ENCODE measurements at regions not wholly inside any gene's neighbourhood (a gene's known extent, or its start where the extent isn't known, plus 50 kb on each side); places are given as distances from the start of the nearest gene placed in this dataset.

GRCh38 chr11:111086058-111086457 is 159.5 kb upstream of the POU2AF2 start (continued):
- no peak for TF ChIP-seq CHD2 (IDR thresholded peaks at IDR 0.05; ENCODE audit: borderline replicate concordance, low read depth, low read length)

GRCh38 chr11:111082664-111083063 is 162.9 kb upstream of the POU2AF2 start:
- BruUV-seq (replicated peaks): no TSS peak
- H3K4me2 ChIP-seq (ENCODE audit: control insufficient read depth, insufficient read depth): no peak overlapping the region
- intact Hi-C loops (cut with micrococcal nuclease; ENCODE audit: unreplicated experiment): no loop called here
- H3K79me2 ChIP-seq (ENCODE audit: control insufficient read depth, insufficient read depth, low read length): no peaks in the 10 kb centered on the region
- ChIA-PET POLR2A (no interaction called here), RAD21 (ENCODE audit: unreplicated experiment) (no interaction called here), SMC1A (ENCODE audit: uncharacterized antibody, unreplicated experiment) (no interaction called here), CTCF (no interaction called here)
- H3K27me3 ChIP-seq (replicated peaks in 1 of 2; ENCODE audit: control insufficient read depth in 2 of 2, insufficient read depth in 2 of 2, low read length in 1 of 2): no peaks in the 10 kb centered on the region
- 17% methylated on average over 5 of the region's 5 CpGs for WGBS (ENCODE audit: insufficient coverage, insufficient replicate concordance, low lambda C conversion rate, missing lambda C conversion rate)
- in situ Hi-C loops (cut with MboI): no loop called here
- TF ChIP-seq MTA3 (IDR thresholded peaks at IDR 0.05; ENCODE audit: borderline replicate concordance, low read length): no peak
- TF ChIP-seq TCF12 (IDR thresholded peaks at IDR 0.05; ENCODE audit: low read depth, low read length): no peak
- TF ChIP-seq NFIC (IDR thresholded peaks at IDR 0.05; ENCODE audit: low read depth, low read length): no peak
- TF ChIP-seq EED (IDR thresholded peaks at IDR 0.05; ENCODE audit: low read depth): no peak
- no peak for TF ChIP-seq FOS (IDR thresholded peaks at IDR 0.05; ENCODE audit: borderline replicate concordance, extremely low read depth, insufficient read length)
- no peak for TF ChIP-seq ZNF207 (IDR thresholded peaks at IDR 0.05; ENCODE audit: borderline replicate concordance)
- no peak for TF ChIP-seq TBL1XR1 (IDR thresholded peaks at IDR 0.05; ENCODE audit: low read depth, low read length)
- TF ChIP-seq ATF7 (IDR thresholded peaks at IDR 0.05; ENCODE audit: low read depth): no peak
- no peak for TF ChIP-seq RBBP5 (conservative IDR thresholded peaks at IDR 0.05)
- no peak for TF ChIP-seq STAT1 (conservative IDR thresholded peaks at IDR 0.05)
- TF ChIP-seq EGR1 (IDR thresholded peaks at IDR 0.05; ENCODE audit: borderline replicate concordance in 1 of 2, low read depth in 2 of 2, low read length in 2 of 2): no peak
- TF ChIP-seq IRF3 (IDR thresholded peaks at IDR 0.05): no peak
- no peak for TF ChIP-seq IKZF2 (IDR thresholded peaks at IDR 0.05)
- TF ChIP-seq, protein P1, sequence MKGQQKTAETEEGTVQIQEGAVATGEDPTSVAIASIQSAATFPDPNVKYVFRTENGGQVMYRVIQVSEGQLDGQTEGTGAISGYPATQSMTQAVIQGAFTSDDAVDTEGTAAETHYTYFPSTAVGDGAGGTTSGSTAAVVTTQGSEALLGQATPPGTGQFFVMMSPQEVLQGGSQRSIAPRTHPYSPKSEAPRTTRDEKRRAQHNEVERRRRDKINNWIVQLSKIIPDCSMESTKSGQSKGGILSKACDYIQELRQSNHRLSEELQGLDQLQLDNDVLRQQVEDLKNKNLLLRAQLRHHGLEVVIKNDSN (IDR thresholded peaks at IDR 0.05; ENCODE audit: borderline replicate concordance, extremely low read length, insufficient read depth, low read depth, low read length): no peak
- no peak overlapping the region for H3K27ac ChIP-seq (ENCODE audit: control insufficient read depth, insufficient read depth)
- no peak overlapping the region for H3K4me3 ChIP-seq
- H4K20me1 ChIP-seq (ENCODE audit: control insufficient read depth, insufficient read depth): no peaks in the 10 kb centered on the region
- FAIRE-seq (no peak), ATAC-seq (no peak), DNase-seq (ENCODE audit: low read depth, low spot score) (no peak)
- no peaks in the 10 kb centered on the region for H3K36me3 ChIP-seq (ENCODE audit: control insufficient read depth in 2 of 2, insufficient read depth in 2 of 2, low read length in 1 of 2)
- no peaks in the 10 kb centered on the region for H3K4me1 ChIP-seq (ENCODE audit: control insufficient read depth, insufficient read depth, low read length)
- no peaks in the 10 kb centered on the region for H3K9me3 ChIP-seq (replicated peaks; ENCODE audit: control insufficient read depth, insufficient read depth, low read length)
- no peak overlapping the region for H2AFZ ChIP-seq (ENCODE audit: control insufficient read depth, low read depth, low read length)
- H3K9ac ChIP-seq (ENCODE audit: control insufficient read depth, insufficient read depth, low read length): no peak overlapping the region

All from GM12878 (cell line).